Renal pelvis (tissue), 1 donor: ENCODE measurements at regions not wholly inside any gene's neighbourhood (a gene's known extent, or its start where the extent isn't known, plus 50 kb on each side); places are given as distances from the start of the nearest gene placed in this dataset.
"Not testable (repeated sequence)": the region's sequence is repeated elsewhere in the genome, so short reads cannot be mapped to it uniquely, and the experiment has no call there.

ENCODE experiments used
- DNase-seq: peaks from one replicate; pipeline ENCODE4 v3.0.0-alpha.2; 2013

- DNase-seq: no peak
Observed at GRCh38 chr1:61028136-61028535, 54.2 kb upstream of the NFIA start.

- not testable (repeated sequence) for DNase-seq
Observed at GRCh38 chr1:61018068-61018467, 64.3 kb upstream of the NFIA start.

GRCh38 chr1:61017651-61018050, 64.7 kb upstream of the NFIA start:
- DNase-seq: no peak

- no peak for DNase-seq
Observed at GRCh38 chr1:61013946-61014667, 68.3 kb upstream of the NFIA start.

- no peak for DNase-seq
Observed at GRCh38 chr1:61013189-61013945, 69.0 kb upstream of the NFIA start.

- DNase-seq: no peak
Observed at GRCh38 chr1:61012341-61012761, 70.0 kb upstream of the NFIA start.

GRCh38 chr1:61011561-61012263, 70.6 kb upstream of the NFIA start:
- DNase-seq: no peak

- no peak for DNase-seq
Observed at GRCh38 chr1:61007534-61008364, 74.6 kb upstream of the NFIA start.

- no peak for DNase-seq
Observed at GRCh38 chr1:61005614-61006580, 76.5 kb upstream of the NFIA start.

- no peak for DNase-seq
Observed at GRCh38 chr1:61004262-61005003, 77.9 kb upstream of the NFIA start.

- DNase-seq: no peak
Observed at GRCh38 chr1:61000327-61000726, 82.0 kb upstream of the NFIA start.

- DNase-seq: no peak
Observed at GRCh38 chr1:60998786-60999185, 83.6 kb upstream of the NFIA start.

- no peak for DNase-seq
Observed at GRCh38 chr1:60994828-60995492, 87.4 kb upstream of the NFIA start.

- DNase-seq: no peak
Observed at GRCh38 chr1:60994369-60994768, 88.0 kb upstream of the NFIA start.

GRCh38 chr1:60992165-60992564, 90.2 kb upstream of the NFIA start:
- DNase-seq: no peak

GRCh38 chr1:60990714-60991090, 91.7 kb upstream of the NFIA start:
- DNase-seq: peak; percentile 20

GRCh38 chr1:60989749-60990713, 92.3 kb upstream of the NFIA start:
- peak; percentile 24 for DNase-seq

- no peak for DNase-seq
Observed at GRCh38 chr1:60988891-60989290, 93.5 kb upstream of the NFIA start.
